ENCODE measurements at regions not wholly inside any gene's neighbourhood (a gene's known extent, or its start where the extent isn't known, plus 50 kb on each side); places are given as distances from the start of the nearest gene placed in this dataset.

DNA sequence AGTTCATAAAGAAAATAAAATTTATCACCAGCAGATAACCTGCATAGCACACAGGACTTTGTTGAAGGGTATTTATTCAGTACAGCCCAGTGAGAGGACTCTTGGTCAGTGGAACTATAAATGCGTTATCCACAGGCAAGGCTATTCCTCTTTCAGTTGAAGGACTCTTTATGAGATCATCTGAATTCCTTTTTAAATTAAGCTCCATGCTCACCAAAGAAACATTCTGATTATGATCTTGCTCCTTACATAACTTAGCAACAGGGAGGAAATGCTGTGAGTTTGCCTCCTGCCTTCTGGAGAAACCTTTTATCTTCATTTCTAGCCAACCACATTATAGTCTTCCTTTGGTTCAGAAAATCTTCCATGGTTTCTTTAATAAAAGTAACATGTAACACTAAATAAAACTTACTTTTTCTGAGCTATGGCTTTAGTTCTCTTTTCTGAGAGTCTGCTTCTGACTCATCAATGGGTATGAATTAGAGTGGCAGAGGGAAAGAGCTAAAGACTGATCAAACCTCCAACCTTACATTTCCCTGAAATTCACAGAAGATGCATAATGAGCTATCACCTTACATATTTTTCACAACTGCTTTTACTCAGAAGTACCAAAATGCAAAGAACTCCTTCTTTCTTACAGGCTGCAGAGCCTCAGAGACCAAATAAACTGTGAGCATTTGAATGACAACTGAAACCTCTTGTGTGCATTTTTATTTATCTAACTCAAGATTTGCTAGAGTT lies 267.2 kb downstream of the ADGRG6 start:
- Histone ChIP-seq H3K4me3 (no peak overlapping the region), H3K27me3 (no peaks in the 10 kb centered on the region), H3K9me3 (no peaks in the 10 kb centered on the region), H3K4me1 (peaks cover 0 to 20% (median 6%) of the 10 kb centered on the region in 4 donors), H3K36me3 (no peaks in the 10 kb centered on the region), H3K27ac (no peak overlapping the region)
- no peak for DNase-seq (ENCODE audit: low spot score in 2 of 2)
- TF ChIP-seq POLR2A (IDR thresholded peaks at IDR 0.05) = no peak
- no peak for TF ChIP-seq EP300 (IDR thresholded peaks at IDR 0.05)
- TF ChIP-seq, protein P1, sequence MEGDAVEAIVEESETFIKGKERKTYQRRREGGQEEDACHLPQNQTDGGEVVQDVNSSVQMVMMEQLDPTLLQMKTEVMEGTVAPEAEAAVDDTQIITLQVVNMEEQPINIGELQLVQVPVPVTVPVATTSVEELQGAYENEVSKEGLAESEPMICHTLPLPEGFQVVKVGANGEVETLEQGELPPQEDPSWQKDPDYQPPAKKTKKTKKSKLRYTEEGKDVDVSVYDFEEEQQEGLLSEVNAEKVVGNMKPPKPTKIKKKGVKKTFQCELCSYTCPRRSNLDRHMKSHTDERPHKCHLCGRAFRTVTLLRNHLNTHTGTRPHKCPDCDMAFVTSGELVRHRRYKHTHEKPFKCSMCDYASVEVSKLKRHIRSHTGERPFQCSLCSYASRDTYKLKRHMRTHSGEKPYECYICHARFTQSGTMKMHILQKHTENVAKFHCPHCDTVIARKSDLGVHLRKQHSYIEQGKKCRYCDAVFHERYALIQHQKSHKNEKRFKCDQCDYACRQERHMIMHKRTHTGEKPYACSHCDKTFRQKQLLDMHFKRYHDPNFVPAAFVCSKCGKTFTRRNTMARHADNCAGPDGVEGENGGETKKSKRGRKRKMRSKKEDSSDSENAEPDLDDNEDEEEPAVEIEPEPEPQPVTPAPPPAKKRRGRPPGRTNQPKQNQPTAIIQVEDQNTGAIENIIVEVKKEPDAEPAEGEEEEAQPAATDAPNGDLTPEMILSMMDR (IDR thresholded peaks at IDR 0.05) = no peak
- WGBS, 2 donors = 22 to 28% methylated on average over 1 of the region's 1 CpG

DNA sequence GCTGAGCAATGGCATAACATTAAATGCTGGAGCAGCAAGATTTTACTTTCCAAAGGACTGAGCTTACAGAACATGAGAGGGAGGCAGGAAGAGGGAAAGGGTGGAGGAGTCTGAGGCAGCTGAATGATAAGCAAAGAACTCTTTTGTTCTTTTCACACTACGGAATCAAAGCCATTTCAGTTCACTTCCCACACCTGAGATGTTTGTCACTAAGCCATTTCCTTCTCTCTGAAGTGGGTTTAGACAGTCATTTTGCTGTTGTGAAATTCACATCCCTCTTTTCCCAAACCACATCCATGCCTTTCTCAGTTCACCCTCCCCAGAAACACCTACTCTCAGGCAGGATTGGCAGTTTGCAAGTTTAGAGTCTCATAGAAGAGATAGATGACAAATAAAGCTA lies 267.9 kb downstream of the ADGRG6 start:
- Histone ChIP-seq H3K4me3 (no peak overlapping the region), H3K4me1 (peaks cover 0 to 20% (median 6%) of the 10 kb centered on the region in 4 donors), H3K36me3 (no peaks in the 10 kb centered on the region), H3K27me3 (no peaks in the 10 kb centered on the region), H3K27ac (peak overlapping the region in 1 of 4 donors; percentile 28), H3K9me3 (no peaks in the 10 kb centered on the region)
- DNase-seq (ENCODE audit: low spot score in 2 of 2) = no peak
- TF ChIP-seq, protein P1 (IDR thresholded peaks at IDR 0.05) = no peak
- TF ChIP-seq POLR2A (IDR thresholded peaks at IDR 0.05) = no peak
- TF ChIP-seq EP300 (IDR thresholded peaks at IDR 0.05) = no peak
- 24 to 28% methylated on average over 1 of the region's 1 CpG for WGBS, 2 donors

DNA sequence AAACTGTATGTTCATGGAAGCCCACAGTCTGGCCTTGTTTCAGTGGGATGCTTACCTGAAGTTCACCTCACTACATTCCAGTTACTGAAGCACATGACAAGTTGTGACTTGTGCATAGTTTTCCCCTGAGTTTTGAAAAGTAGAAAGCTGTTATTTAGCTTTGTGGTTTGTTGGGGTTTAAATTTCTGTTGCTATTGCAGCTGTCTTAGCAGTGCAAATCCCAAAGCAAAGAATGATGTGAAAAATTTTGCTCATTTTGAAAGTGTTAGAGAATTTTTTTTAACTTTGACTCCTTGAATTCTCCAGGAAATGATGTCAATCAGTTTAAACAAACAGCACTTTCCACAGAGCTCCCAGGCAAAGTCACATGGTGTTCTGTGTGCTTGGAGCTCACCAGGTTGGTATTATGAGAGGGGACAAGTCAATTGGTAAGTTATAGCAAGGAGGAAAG lies 268.4 kb downstream of the ADGRG6 start:
- DNase-seq (ENCODE audit: low spot score in 2 of 2) = no peak
- TF ChIP-seq EP300 (IDR thresholded peaks at IDR 0.05) (no peak), POLR2A (IDR thresholded peaks at IDR 0.05) (no peak)
- TF ChIP-seq, protein P1 (IDR thresholded peaks at IDR 0.05) = no peak
- peaks cover 0 to 20% (median 6%) of the 10 kb centered on the region in 4 donors for H3K4me1 ChIP-seq
- H3K36me3 ChIP-seq = no peaks in the 10 kb centered on the region
- H3K4me3 ChIP-seq = no peak overlapping the region
- peak overlapping the region in 1 of 4 donors; percentile 28 for H3K27ac ChIP-seq
- no peaks in the 10 kb centered on the region for H3K27me3 ChIP-seq
- H3K9me3 ChIP-seq = no peaks in the 10 kb centered on the region

DNA sequence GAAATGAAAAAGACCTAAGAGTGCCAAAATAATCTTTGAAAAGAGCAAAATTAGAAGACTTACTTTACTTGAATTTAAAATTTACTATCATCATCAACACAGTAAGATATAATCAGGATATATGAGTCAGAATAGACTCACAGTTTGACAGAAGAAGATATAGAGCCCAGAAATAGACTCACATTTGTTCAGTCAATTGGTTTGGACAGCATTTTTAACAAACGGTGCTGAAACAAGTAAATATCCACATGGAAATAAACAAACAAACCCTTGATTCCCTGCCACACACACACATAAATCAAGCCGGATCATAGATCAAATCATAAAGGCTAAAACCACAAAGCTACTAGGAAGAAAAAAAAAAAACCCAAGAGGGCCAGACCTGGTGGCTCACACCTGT lies 291.1 kb downstream of the ADGRG6 start:
- H3K4me1 ChIP-seq = no peaks in the 10 kb centered on the region
- no peak overlapping the region for H3K27ac ChIP-seq
- WGBS, 2 donors = 78 to 82% methylated on average over 2 of the region's 2 CpGs
- H3K27me3 ChIP-seq = no peaks in the 10 kb centered on the region
- TF ChIP-seq, protein P1 (IDR thresholded peaks at IDR 0.05) = no peak
- TF ChIP-seq POLR2A (IDR thresholded peaks at IDR 0.05) (no peak), EP300 (IDR thresholded peaks at IDR 0.05) (no peak)
- no peak overlapping the region for H3K4me3 ChIP-seq
- H3K9me3 ChIP-seq = peaks cover 0 to 7% (median 1%) of the 10 kb centered on the region in 4 donors
- no peak for DNase-seq (ENCODE audit: low spot score in 2 of 2)
- no peaks in the 10 kb centered on the region for H3K36me3 ChIP-seq

DNA sequence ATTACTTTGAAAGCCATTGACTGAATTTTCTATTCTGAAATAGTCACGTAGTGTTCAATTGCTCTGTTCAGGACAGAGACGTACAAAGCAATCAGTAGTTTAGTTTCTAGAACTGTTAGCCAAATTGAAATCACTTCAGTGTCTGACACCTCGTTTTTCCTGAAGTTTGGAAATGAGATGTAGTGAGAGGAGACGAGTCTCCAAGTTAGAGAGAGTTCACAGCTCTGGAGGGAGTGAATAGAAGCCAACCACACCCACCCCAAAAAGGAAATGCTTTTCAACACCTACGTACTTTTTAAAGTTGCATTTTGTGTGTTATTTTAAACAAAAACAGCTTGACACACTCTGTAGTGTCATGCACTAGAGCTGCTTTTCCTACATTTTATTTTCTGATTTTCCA lies 296.0 kb downstream of the ADGRG6 start:
- H3K4me1 ChIP-seq = no peaks in the 10 kb centered on the region
- no peaks in the 10 kb centered on the region for H3K9me3 ChIP-seq
- TF ChIP-seq, protein P1 (IDR thresholded peaks at IDR 0.05) = no peak
- TF ChIP-seq EP300 (IDR thresholded peaks at IDR 0.05) (no peak), POLR2A (IDR thresholded peaks at IDR 0.05) (no peak)
- no peak overlapping the region for H3K4me3 ChIP-seq
- H3K27ac ChIP-seq = no peak overlapping the region
- no peaks in the 10 kb centered on the region for H3K27me3 ChIP-seq
- no peaks in the 10 kb centered on the region for H3K36me3 ChIP-seq
- no peak for DNase-seq (ENCODE audit: low spot score in 2 of 2)
- WGBS, 2 donors = 50 to 60% methylated on average over 5 of the region's 5 CpGs
